Rectal smooth muscle tissue (tissue), 1 donor: ENCODE measurements at regions not wholly inside any gene's neighbourhood (a gene's known extent, or its start where the extent isn't known, plus 50 kb on each side); places are given as distances from the start of the nearest gene placed in this dataset.

Source experiments
- H3K27ac ChIP-seq: one replicate; pipeline ENCODE4 v1.7.0; 2013; ENCODE audit warnings: low read depth, low read length, inconsistent platforms
- H3K27me3 ChIP-seq: one replicate; pipeline ENCODE4 v1.7.0; 2013; ENCODE audit warnings: low read length; ENCODE audit not compliant: control insufficient read depth, insufficient read depth
- H3K36me3 ChIP-seq: one replicate; pipeline ENCODE4 v1.7.0; 2013; ENCODE audit warnings: low read length; ENCODE audit not compliant: control insufficient read depth, insufficient read depth
- H3K4me1 ChIP-seq: one replicate; pipeline ENCODE4 v1.7.0; 2013; ENCODE audit warnings: low read length; ENCODE audit not compliant: control insufficient read depth, insufficient read depth
- H3K4me3 ChIP-seq: one replicate; pipeline ENCODE4 v1.7.0; 2013; ENCODE audit warnings: low read length
- H3K9ac ChIP-seq: one replicate; pipeline ENCODE4 v1.7.0; 2013; ENCODE audit warnings: low read length

DNA sequence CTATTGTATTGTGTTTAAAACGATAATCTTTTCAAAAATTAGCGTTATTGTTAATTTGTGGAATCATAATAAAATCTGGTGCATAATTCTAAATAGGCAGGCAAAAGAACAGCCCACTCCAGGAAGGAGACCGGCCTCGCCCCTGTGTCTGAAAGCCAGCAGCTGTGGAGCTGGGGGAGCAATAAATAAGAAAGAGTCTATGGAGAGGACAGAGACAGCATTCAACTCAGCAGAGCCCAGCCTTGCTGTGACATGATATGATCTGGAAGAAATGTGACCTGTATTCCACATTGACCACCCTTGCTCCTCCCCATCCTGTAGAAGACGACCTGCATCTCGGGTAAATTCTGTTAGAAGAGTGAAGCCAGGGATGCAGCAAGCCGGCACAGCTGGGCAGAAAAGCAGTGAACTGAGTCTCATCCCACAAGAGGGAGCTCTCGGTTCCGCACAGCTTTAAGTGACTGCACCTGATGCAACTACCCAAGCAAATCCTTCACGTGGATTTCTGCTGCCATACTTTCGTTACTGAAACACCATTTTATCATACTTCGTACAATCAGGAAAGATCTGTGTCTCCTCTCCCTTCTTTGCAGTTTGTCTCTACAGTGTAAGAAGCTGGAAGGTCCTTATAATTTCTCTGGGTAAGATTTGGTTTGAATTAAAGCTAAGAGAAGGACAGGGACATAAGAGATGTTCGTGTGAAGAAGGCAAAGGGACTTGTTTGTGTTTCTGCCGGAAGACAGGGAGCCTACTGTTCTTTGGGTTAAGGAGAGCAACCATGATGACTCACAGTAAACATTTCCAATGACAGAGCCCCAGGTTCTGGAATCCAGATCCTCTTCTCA lies 427.1 kb downstream of the GPAM start:
- H3K4me1 ChIP-seq, result no peaks in the 10 kb centered on the region
- no peaks in the 10 kb centered on the region for H3K27me3 ChIP-seq
- H3K27ac ChIP-seq, result no peak overlapping the region
- no peaks in the 10 kb centered on the region for H3K36me3 ChIP-seq
- H3K4me3 ChIP-seq, result no peak overlapping the region
- no peak overlapping the region for H3K9ac ChIP-seq

GRCh38 chr10:111758593-111758992 lies 425.0 kb downstream of the GPAM start:
- H3K4me1 ChIP-seq, result no peaks in the 10 kb centered on the region
- no peaks in the 10 kb centered on the region for H3K36me3 ChIP-seq
- H3K9ac ChIP-seq, result no peak overlapping the region
- H3K4me3 ChIP-seq, result no peak overlapping the region
- no peaks in the 10 kb centered on the region for H3K27me3 ChIP-seq
- H3K27ac ChIP-seq, result no peak overlapping the region

- H3K4me3 ChIP-seq, result no peak overlapping the region
- H3K4me1 ChIP-seq, result no peaks in the 10 kb centered on the region
- H3K27me3 ChIP-seq, result no peaks in the 10 kb centered on the region
- H3K27ac ChIP-seq, result no peak overlapping the region
- no peak overlapping the region for H3K9ac ChIP-seq
- H3K36me3 ChIP-seq, result no peaks in the 10 kb centered on the region
Measured at GRCh38 chr10:111762114-111762513, 421.5 kb downstream of the GPAM start.

- Histone ChIP-seq H3K9ac (no peak overlapping the region), H3K36me3 (no peaks in the 10 kb centered on the region), H3K27ac (no peak overlapping the region), H3K4me1 (no peaks in the 10 kb centered on the region), H3K4me3 (no peak overlapping the region), H3K27me3 (no peaks in the 10 kb centered on the region)
Measured at GRCh38 chr10:111765216-111765615, 418.3 kb downstream of the GPAM start.

DNA sequence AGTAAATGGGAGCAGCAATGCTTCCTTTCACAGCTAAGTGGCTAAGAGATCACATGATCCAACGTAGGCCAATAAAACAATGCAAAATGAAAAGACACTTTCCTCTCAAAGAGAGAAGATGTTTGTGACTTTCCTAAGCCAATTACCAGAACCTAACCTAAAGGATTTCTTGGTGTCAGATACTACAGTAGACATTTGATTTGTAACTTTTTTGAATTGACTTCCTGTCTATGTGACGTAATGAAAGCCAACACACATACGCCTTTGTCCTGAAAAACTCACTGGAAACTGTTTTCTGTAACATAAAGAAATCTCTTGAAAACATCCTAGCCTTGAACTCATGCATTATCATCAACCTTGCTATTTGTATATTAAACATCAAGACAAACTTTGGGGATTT lies 417.1 kb downstream of the GPAM start:
- Histone ChIP-seq H3K27ac (no peak overlapping the region), H3K9ac (no peak overlapping the region), H3K27me3 (no peaks in the 10 kb centered on the region), H3K4me3 (no peak overlapping the region), H3K4me1 (no peaks in the 10 kb centered on the region), H3K36me3 (no peaks in the 10 kb centered on the region)

GRCh38 chr10:111767661-111768060 lies 415.9 kb downstream of the GPAM start:
- no peak overlapping the region for H3K27ac ChIP-seq
- H3K4me1 ChIP-seq, result no peaks in the 10 kb centered on the region
- no peaks in the 10 kb centered on the region for H3K36me3 ChIP-seq
- H3K4me3 ChIP-seq, result no peak overlapping the region
- no peaks in the 10 kb centered on the region for H3K27me3 ChIP-seq
- H3K9ac ChIP-seq, result no peak overlapping the region

DNA sequence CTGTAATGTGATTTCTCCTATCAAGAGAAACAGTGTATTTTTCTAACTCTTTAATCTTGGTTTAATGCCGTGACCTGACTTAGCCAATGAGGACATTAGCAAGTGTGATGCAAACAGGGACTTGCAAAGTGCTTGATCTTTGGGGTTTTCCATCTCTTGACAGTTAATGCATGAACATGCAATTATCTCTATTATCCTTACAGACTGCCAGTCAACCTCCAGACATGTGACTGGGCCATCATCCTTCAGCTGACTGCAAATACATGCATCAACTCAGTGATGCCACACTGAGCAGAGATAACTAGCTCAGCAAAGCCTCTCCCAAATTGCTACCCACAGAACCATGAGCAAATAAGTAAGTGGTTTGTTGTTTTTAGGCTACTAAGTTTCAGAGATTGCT lies 409.6 kb downstream of the GPAM start:
- Histone ChIP-seq H3K9ac (no peak overlapping the region), H3K4me1 (no peaks in the 10 kb centered on the region), H3K36me3 (no peaks in the 10 kb centered on the region), H3K4me3 (no peak overlapping the region), H3K27ac (no peak overlapping the region), H3K27me3 (no peaks in the 10 kb centered on the region)

GRCh38 chr10:111774486-111774885 lies 409.1 kb downstream of the GPAM start:
- no peaks in the 10 kb centered on the region for H3K36me3 ChIP-seq
- H3K27ac ChIP-seq, result no peak overlapping the region
- no peaks in the 10 kb centered on the region for H3K4me1 ChIP-seq
- no peaks in the 10 kb centered on the region for H3K27me3 ChIP-seq
- no peak overlapping the region for H3K9ac ChIP-seq
- H3K4me3 ChIP-seq, result no peak overlapping the region

DNA sequence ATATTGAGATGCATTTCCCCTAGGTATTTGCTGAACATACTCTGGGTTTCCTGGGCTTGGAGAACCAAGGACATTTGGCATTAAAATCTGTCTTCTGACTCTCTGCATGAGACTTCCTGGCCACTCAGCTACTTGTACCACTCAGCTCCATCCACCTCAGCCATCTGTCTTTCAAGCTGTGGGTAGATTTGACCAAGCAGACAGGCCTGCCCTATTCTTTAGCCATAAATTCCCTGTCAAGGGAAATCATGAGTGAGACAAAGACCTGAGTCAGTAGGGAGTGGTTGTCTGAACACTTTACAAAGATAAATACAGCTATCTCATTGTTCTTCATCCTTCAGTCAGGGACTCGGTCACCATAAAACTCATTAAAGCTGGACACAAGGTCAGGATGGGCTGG lies 399.1 kb downstream of the GPAM start:
- Histone ChIP-seq H3K27me3 (no peaks in the 10 kb centered on the region), H3K9ac (no peak overlapping the region), H3K4me3 (no peak overlapping the region), H3K27ac (no peak overlapping the region), H3K36me3 (no peaks in the 10 kb centered on the region), H3K4me1 (no peaks in the 10 kb centered on the region)

GRCh38 chr10:111784946-111785465 lies 398.6 kb downstream of the GPAM start:
- Histone ChIP-seq H3K36me3 (no peaks in the 10 kb centered on the region), H3K4me1 (no peaks in the 10 kb centered on the region), H3K27ac (no peak overlapping the region), H3K4me3 (no peak overlapping the region), H3K9ac (no peak overlapping the region), H3K27me3 (no peaks in the 10 kb centered on the region)

DNA sequence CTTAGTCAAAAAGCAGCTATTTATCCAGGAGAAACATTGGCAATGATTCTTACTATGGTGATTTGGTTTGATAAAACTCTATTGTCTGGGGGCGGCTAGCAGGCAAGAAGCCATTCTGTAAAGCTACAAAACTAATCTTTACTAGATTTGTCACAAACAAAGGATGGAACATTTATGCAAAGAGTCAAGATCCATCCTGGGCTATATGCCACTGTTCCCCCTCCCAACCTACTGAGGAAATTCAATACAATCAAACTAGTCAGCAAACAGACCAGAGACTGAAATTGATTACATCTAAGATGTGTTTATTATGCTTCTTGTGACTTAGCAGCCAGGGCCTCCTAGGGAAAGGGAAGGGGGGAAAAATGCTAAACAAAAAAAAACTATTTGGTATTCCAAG lies 397.6 kb downstream of the GPAM start:
- Histone ChIP-seq H3K27ac (no peak overlapping the region), H3K4me3 (no peak overlapping the region), H3K27me3 (no peaks in the 10 kb centered on the region), H3K4me1 (no peaks in the 10 kb centered on the region), H3K36me3 (no peaks in the 10 kb centered on the region), H3K9ac (no peak overlapping the region)

DNA sequence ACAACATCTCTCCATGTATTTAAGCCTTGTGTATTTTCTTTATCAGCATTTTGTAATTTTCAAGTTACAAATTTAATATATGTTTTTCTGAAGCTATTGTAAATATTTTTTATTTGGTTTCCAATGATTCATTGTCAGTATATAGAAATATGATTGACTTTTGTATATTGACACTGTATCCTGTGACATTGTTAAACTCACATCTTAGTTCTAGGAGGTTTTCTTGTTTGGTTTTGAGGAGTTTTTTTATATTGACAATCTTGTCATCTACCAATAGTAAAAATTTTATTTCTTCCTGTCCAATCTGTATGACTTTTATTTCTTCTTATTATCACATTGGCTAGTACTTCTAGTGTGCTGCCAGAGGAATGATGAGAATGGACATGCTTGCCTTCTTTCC lies 393.7 kb downstream of the GPAM start:
- no peak overlapping the region for H3K9ac ChIP-seq
- H3K36me3 ChIP-seq, result no peaks in the 10 kb centered on the region
- no peaks in the 10 kb centered on the region for H3K27me3 ChIP-seq
- H3K4me3 ChIP-seq, result no peak overlapping the region
- no peak overlapping the region for H3K27ac ChIP-seq
- no peaks in the 10 kb centered on the region for H3K4me1 ChIP-seq

DNA sequence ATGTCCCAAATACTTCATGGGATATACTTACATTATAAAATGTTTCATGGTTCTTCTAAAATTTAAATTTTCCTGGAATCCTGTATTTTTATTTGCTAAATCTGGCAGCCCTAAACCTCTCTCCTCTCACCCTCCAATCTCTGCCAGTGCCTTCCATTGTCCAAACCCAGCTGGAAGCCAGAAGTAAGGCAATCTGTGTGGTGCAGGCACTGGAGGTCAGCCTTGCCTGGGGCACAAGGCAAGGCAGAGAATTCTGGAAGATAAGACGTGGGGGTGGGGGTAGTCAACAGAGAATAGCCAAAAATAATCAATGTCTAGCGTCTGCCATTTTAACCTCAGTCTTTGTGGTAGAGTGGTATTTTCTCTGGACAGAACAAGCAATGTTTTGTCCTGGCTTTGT lies 381.7 kb downstream of the GPAM start:
- H3K27ac ChIP-seq, result no peak overlapping the region
- no peak overlapping the region for H3K9ac ChIP-seq
- no peak overlapping the region for H3K4me3 ChIP-seq
- no peaks in the 10 kb centered on the region for H3K36me3 ChIP-seq
- H3K27me3 ChIP-seq, result no peaks in the 10 kb centered on the region
- H3K4me1 ChIP-seq, result no peaks in the 10 kb centered on the region
